ENCODE measurements at regions not wholly inside any gene's neighbourhood (a gene's known extent, or its start where the extent isn't known, plus 50 kb on each side); places are given as distances from the start of the nearest gene placed in this dataset.

GRCh38 chr5:38780316-38780715, 65.5 kb upstream of the OSMR start:
- Mint-ChIP-seq H3K9me3 (peaks cover 0 to 4% of the 10 kb centered on the region in 2 experiments; a peak in 4 of 5 replicates), H3K36me3 (ENCODE audit: insufficient read depth in 1 of 3, low read depth in 3 of 3) (peaks cover 0 to 4% (median 0%) of the 10 kb centered on the region in 3 experiments; a peak in 3 of 7 replicates), H3K27ac (no peak overlapping the region), H3K4me3 (no peak overlapping the region), H3K4me1 (no peaks in the 10 kb centered on the region), H3K27me3 (ENCODE audit: low read depth) (no peaks in the 10 kb centered on the region)
- Histone ChIP-seq H3T11ph (ENCODE audit: low read length) (no peak overlapping the region), H2BK5ac (ENCODE audit: insufficient read length, low read length) (no peak overlapping the region), H4K5ac (ENCODE audit: insufficient read length, low read depth, low read length) (no peak overlapping the region), H2BK20ac (ENCODE audit: low read depth, low read length, poor library complexity, severe bottlenecking) (no peak overlapping the region), H3K27ac (ENCODE audit: insufficient read length, low read depth, low read length) (no peak overlapping the region), H2BK15ac (ENCODE audit: low read depth, low read length) (no peak overlapping the region), H3K79me1 (ENCODE audit: insufficient read depth, low read depth, low read length, poor library complexity, severe bottlenecking) (no peaks in the 10 kb centered on the region), H3K23ac (ENCODE audit: insufficient read length, low read depth, low read length) (no peak overlapping the region), H2AK5ac (ENCODE audit: insufficient read length, low read length) (no peak overlapping the region), H3K9me3 (ENCODE audit: control insufficient read depth, low read depth, low read length) (no peaks in the 10 kb centered on the region), H4K91ac (ENCODE audit: insufficient read length, low read depth, low read length) (no peak overlapping the region), H3K14ac (ENCODE audit: insufficient read depth, low read length) (no peak overlapping the region), H3K4me1 (ENCODE audit: insufficient read depth, low read length) (no peaks in the 10 kb centered on the region), H3K4ac (ENCODE audit: low read depth, low read length) (no peak overlapping the region), H3K79me2 (ENCODE audit: insufficient read depth, low read length) (no peaks in the 10 kb centered on the region), H4K8ac (replicated peaks; ENCODE audit: insufficient read length, low read depth, low read length) (no peak overlapping the region), H2BK120ac (ENCODE audit: low read depth, low read length, poor library complexity, severe bottlenecking) (no peak overlapping the region), H3K4me2 (ENCODE audit: insufficient read depth, insufficient read length, low read length) (no peak overlapping the region), H3K27me3 (ENCODE audit: insufficient read depth, low read length) (no peaks in the 10 kb centered on the region), H2BK12ac (ENCODE audit: insufficient read length, low read depth, low read length) (no peak overlapping the region), H3K9ac (ENCODE audit: extremely low read depth, insufficient read length, low read length) (no peak overlapping the region), H3K56ac (ENCODE audit: insufficient read length, low read depth, low read length) (no peak overlapping the region), H4K20me1 (ENCODE audit: control insufficient read depth, insufficient read depth, insufficient read length) (no peaks in the 10 kb centered on the region), H3K18ac (ENCODE audit: insufficient read length, low read depth, low read length) (no peak overlapping the region), H2AFZ (ENCODE audit: low read length) (no peak overlapping the region), H3K23me2 (ENCODE audit: insufficient read length, low read depth, low read length, poor library complexity, severe bottlenecking) (no peaks in the 10 kb centered on the region)
- no peak for DNase-seq
- TF ChIP-seq CTCF (conservative IDR thresholded peaks at IDR 0.05), result no peak

Data from H9 (cell line).